Breast epithelium (tissue), 4 donors: ENCODE measurements at regions not wholly inside any gene's neighbourhood (a gene's known extent, or its start where the extent isn't known, plus 50 kb on each side); places are given as distances from the start of the nearest gene placed in this dataset.

Source experiments
- DNase-seq, 2 donors: peaks; one replicate each; pipeline ENCODE4 v3.0.0-alpha.2; 2019; ENCODE audit warnings: low spot score in 2 of 2
- H3K27ac ChIP-seq, 2 donors: fragments of 200-600 bp; sonication (generic) in 1 of 2; one replicate each; pipeline ENCODE4 v1.5.1; 2016 to 2019; ENCODE audit warnings: mild to moderate bottlenecking in 1 of 2
- H3K27me3 ChIP-seq, 2 donors: fragments of 200-600 bp; sonication (generic) in 1 of 2; one replicate each; pipeline versions ENCODE4 v1.5.1 to v1.6.0; 2017 to 2019; ENCODE audit warnings: control low read depth in 1 of 2, mild to moderate bottlenecking in 1 of 2
- H3K36me3 ChIP-seq: fragments of 200-600 bp; one replicate; pipeline ENCODE4 v1.5.1; 2019
- H3K4me1 ChIP-seq, 2 donors: fragments of 200-600 bp; sonication (generic); one replicate each; pipeline ENCODE4 v1.5.1; 2016 to 2019; ENCODE audit warnings: control low read depth in 1 of 2
- H3K4me3 ChIP-seq, 3 donors: fragments of 200-600 bp; sonication (generic); 1 replicate in 2 of 3; 2 replicates in 1 of 3; pipeline ENCODE4 v1.5.1; 2016 to 2019; ENCODE audit warnings: mild to moderate bottlenecking in 3 of 3, moderate library complexity in 2 of 3
- H3K9me3 ChIP-seq, 2 donors: fragments of 200-600 bp; sonication (generic) in 1 of 2; one replicate each; pipeline ENCODE4 v1.5.1; 2016 to 2019; ENCODE audit warnings: control low read depth in 1 of 2
- POLR2A ChIP-seq: fragments of 450-650 bp; IDR thresholded peaks from one replicate; pipeline ENCODE4 v1.6.1; 2016; ENCODE audit warnings: antibody characterized with exemption, mild to moderate bottlenecking, moderate library complexity
- POLR2AphosphoS5 ChIP-seq, 3 donors: sonication (generic); formaldehyde crosslinking; IDR thresholded peaks; one replicate each; pipeline ENCODE4 v1.6.1; 2017; ENCODE audit warnings: antibody characterized with exemption in 3 of 3
- intact Hi-C: fragments of 100-400 bp; cut with DNase I; formaldehyde crosslinking; loops from one replicate; pipeline ENCODE4 v1.15.1; 2023; ENCODE audit warnings: low total_unique reads
- TF ChIP-seq, protein P1 (sequence below), 3 donors: fragments of 450-650 bp; IDR thresholded peaks; one replicate each; pipeline ENCODE4 v1.5.1; 2016 to 2017; ENCODE audit warnings: antibody characterized with exemption in 3 of 3, mild to moderate bottlenecking in 3 of 3, moderate library complexity in 3 of 3

DNA sequence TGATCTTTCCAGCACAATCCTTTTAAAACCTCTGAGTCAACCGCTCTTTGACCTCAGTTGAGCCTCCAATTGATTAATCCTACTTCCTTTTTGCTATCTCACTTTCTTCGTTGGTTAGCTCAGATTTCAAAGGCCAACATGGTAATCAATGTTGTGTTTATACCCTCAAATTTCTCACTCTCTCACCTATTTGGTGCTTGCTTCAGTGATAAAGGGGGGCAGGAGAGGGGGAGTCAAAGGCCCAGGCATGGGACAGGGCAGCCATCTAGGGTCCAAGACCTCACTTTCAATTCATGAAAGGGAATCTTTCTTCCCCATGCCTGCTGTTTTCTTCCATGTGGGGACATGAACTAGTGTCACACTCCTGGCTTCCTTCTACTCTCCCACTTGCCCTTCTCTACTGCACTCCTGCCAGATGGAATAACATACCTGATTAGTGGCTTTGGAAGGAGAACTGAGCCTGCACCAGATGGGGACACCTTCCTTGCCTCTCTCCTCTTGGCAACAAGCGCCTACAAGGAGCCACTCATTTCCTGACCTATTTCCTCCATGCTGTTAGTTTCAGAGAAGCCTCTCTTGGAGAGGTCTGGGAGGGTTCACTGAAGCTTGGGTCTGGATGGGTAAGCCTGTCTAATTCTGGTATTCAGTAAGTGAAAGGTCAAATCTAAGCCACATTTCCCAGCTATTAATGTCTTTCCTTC, 73.3 kb upstream of the ARHGAP29 start:
- Histone ChIP-seq H3K36me3 (no peaks in the 10 kb centered on the region), H3K27me3 (no peaks in the 10 kb centered on the region), H3K9me3 (no peaks in the 10 kb centered on the region), H3K4me1 (no peaks in the 10 kb centered on the region), H3K4me3 (no peak overlapping the region), H3K27ac (no peak overlapping the region)
- TF ChIP-seq POLR2AphosphoS5 (IDR thresholded peaks at IDR 0.05) (no peak), POLR2A (no peak)
- TF ChIP-seq, protein P1, sequence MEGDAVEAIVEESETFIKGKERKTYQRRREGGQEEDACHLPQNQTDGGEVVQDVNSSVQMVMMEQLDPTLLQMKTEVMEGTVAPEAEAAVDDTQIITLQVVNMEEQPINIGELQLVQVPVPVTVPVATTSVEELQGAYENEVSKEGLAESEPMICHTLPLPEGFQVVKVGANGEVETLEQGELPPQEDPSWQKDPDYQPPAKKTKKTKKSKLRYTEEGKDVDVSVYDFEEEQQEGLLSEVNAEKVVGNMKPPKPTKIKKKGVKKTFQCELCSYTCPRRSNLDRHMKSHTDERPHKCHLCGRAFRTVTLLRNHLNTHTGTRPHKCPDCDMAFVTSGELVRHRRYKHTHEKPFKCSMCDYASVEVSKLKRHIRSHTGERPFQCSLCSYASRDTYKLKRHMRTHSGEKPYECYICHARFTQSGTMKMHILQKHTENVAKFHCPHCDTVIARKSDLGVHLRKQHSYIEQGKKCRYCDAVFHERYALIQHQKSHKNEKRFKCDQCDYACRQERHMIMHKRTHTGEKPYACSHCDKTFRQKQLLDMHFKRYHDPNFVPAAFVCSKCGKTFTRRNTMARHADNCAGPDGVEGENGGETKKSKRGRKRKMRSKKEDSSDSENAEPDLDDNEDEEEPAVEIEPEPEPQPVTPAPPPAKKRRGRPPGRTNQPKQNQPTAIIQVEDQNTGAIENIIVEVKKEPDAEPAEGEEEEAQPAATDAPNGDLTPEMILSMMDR (IDR thresholded peaks at IDR 0.05): no peak
- no peak for DNase-seq
- intact Hi-C loops: no loop called here

DNA sequence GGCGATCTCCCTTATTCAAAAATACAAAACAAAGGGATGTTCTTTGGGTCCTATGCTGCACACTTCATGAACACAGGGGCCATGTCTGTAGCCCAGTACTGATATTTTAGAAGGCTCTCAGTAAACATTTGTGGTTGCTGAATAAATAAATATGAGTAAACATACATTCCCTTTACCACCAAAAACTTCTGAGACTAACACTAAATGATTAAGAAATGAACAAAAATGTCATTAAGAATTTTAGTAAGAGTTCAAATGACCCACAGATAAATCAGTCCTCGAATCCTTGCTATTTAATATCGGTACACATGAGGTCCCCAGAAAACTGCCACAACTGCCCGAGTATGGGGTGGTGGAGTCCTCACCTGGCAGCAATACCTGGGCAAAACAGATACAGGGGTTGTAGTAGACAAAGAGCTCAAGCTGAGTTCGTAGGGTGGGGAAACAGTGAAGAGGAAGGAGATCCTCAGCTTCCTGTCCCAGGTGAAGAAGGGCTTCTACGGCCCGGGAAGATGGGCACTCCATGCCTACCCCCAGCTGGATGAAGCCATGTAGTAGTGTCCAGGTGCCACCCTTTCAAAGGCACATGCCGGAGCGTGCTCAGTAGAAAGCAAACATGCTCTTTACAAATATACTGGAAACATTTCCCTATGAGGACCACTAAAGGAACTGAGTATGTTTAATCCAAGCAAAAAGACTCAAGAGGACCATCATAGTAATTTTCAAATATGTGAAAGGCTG, 72.6 kb upstream of the ARHGAP29 start:
- Histone ChIP-seq H3K27ac (no peak overlapping the region), H3K4me1 (no peaks in the 10 kb centered on the region)
- intact Hi-C loops: no loop called here

DNA sequence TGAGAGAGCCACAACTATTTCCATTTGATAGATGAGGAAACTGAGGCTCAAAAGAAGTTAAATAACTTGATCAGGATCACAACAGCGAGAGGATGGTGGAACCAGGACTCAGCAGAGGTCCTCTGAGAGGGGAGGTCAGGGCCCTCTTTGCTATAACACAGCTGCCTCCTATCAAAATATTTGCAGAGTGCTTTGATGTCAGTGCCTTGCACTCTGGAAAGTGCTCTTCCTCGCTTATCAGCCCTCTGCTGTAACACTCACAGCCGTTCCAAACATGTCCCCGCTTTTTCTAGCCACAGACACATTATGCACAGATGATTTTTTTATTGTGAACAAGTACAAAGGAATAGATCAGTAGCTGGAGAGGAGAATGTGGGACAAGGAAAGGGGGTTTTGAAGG, 71.8 kb upstream of the ARHGAP29 start:
- Histone ChIP-seq H3K36me3 (no peaks in the 10 kb centered on the region), H3K4me3 (no peak overlapping the region), H3K27me3 (no peaks in the 10 kb centered on the region), H3K4me1 (no peaks in the 10 kb centered on the region), H3K9me3 (no peaks in the 10 kb centered on the region), H3K27ac (no peak overlapping the region)
- intact Hi-C loops: no loop called here
- no peak for DNase-seq
- TF ChIP-seq, protein P1 (IDR thresholded peaks at IDR 0.05): no peak
- TF ChIP-seq POLR2A (no peak), POLR2AphosphoS5 (IDR thresholded peaks at IDR 0.05) (no peak)

More for the DNA sequence above, 72.6 kb upstream of the ARHGAP29 start:
- Histone ChIP-seq H3K4me3 (no peak overlapping the region), H3K27me3 (no peaks in the 10 kb centered on the region), H3K9me3 (no peaks in the 10 kb centered on the region), H3K36me3 (no peaks in the 10 kb centered on the region)
- no peak for DNase-seq
- TF ChIP-seq POLR2A (no peak), POLR2AphosphoS5 (IDR thresholded peaks at IDR 0.05) (no peak)
- TF ChIP-seq, protein P1 (IDR thresholded peaks at IDR 0.05): no peak

DNA sequence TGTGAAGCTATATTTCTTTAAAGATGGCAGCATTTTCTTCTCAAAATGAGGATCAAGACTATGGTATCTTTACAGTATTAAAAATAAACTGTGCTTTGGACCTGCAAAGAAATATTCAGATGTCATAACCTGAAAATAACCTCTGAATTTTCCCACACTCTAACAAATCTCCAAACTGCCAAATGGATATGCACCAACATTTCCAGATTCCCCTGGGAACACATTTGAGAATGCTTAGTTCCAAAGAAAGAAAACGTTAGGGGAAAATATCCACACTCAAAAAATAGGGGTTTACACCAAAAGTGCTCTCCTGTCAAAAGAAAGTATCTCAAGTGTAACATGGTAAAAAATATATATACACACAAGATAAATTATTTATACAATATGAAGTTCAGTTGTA, 69.1 kb upstream of the ARHGAP29 start:
- H3K9me3 ChIP-seq: no peaks in the 10 kb centered on the region
- no peak for DNase-seq

More for the DNA sequence above, 69.1 kb upstream of the ARHGAP29 start:
- Histone ChIP-seq H3K27me3 (no peaks in the 10 kb centered on the region), H3K4me1 (no peaks in the 10 kb centered on the region), H3K36me3 (no peaks in the 10 kb centered on the region), H3K27ac (no peak overlapping the region), H3K4me3 (no peak overlapping the region)
- intact Hi-C loops: no loop called here
- no peak for TF ChIP-seq POLR2A
- TF ChIP-seq, protein P1 (IDR thresholded peaks at IDR 0.05): no peak
- no peak for TF ChIP-seq POLR2AphosphoS5 (IDR thresholded peaks at IDR 0.05)
